Stimulated activated CD8-positive, alpha-beta memory T cell treated with anti-CD3 and anti-CD28 coated beads, Interleukin-7, amount 100 ng/mL, for 4 hours (primary cell): ENCODE measurements at regions not wholly inside any gene's neighbourhood (a gene's known extent, or its start where the extent isn't known, plus 50 kb on each side); places are given as distances from the start of the nearest gene placed in this dataset.
"Not testable (repeated sequence)": the region's sequence is repeated elsewhere in the genome, so short reads cannot be mapped to it uniquely, and the experiment has no call there.

Source experiments
- DNase-seq, 2 donors: peaks; one replicate each; pipeline ENCODE4 v3.0.0-alpha.2; 2020; ENCODE audit warnings: low read depth in 2 of 2

DNA sequence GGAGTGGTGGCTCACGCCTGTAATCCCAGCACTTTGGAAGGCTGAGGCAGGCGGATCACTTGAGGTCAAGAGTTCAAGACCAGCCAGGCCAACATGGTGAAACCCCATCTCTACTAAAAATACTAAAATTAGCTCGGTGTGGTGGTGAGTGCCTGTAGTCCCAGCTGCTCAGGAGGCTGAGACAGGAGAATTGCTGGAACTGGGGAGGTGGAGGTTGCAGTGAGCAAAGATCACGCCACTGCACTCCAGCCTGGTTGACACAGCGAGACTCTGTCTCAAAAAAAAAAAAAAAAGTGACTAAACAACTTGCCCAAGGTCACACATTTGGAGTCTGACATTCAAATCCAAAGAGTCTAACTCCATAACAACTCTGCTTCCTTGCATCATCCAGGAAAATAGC, 192.4 kb upstream of the C16orf82 start:
- DNase-seq: not testable (repeated sequence)

DNA sequence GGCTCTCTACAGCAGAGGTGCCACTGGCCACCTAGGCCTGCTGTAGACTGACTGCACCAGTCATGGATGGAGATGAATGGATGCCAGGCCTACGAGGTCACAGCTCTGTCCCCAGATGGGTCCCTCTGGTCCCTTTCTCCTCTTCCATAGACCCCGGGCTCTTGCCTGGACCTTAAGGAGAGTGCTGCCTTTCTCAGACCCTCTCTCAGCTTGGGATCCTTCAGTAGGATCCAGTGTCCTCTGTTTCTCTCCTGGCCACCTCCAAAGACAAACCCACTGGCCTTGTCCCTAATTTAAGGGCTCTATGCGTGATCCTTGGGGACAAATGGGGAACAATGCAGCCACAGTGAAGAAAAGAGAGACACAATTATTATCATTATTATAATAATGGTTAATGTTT, 189.3 kb upstream of the C16orf82 start:
- no peak for DNase-seq

DNA sequence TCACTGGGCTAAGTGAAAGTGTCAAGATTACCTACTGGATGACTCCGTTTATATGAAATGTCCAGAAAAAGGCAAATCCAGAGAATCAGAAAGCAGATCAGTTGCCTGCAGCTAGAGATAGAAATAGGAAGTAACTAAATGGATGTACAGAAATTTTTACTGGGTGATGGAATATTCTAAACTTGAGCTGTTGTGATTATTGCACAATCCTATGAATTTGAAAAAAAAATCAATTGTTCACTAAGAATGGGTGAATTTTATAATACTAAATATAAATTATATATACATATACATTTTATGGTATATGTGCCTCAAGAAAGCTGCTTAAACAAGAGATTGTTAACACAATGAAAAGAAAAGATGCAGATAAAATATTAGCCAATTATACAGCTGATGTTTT, 181.1 kb upstream of the C16orf82 start:
- DNase-seq: no peak

DNA sequence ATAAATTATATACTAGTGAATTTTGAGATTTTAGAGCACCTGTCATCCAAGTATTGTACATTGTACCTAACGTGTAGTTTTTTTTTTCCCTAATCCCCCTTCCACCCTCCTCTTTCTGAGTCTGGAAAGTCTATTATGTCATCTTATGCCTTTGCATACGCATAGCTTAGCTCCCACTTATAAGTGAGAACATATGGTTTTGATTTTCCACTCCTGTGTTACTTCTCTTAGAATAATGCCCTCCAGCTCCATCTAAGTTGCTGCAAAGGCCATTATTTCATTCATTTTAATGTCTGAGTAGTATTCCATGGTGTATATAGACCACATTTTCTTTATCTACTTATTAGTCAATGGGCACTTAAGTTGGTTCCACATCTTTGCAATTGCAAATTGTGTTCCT, 177.0 kb upstream of the C16orf82 start:
- no peak for DNase-seq

DNA sequence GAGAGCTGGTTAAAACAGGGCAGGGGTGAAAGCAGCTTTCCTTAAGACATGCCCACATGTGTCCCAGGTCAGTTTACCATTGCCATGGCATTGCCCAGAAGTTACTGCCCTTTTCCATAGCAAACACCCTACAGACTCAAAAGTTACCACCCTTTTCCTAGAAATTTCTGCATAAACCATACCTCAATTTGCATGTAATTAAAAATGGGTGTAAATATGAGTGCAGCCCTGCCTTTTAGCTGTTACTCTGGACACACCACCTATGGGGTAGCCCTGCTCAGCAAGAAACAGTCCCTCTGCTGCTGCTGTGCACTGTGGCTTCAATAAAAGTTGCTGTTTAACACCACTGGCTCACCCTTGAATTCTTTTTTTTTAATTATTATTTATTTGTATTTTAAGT, 168.5 kb upstream of the C16orf82 start:
- no peak for DNase-seq

DNA sequence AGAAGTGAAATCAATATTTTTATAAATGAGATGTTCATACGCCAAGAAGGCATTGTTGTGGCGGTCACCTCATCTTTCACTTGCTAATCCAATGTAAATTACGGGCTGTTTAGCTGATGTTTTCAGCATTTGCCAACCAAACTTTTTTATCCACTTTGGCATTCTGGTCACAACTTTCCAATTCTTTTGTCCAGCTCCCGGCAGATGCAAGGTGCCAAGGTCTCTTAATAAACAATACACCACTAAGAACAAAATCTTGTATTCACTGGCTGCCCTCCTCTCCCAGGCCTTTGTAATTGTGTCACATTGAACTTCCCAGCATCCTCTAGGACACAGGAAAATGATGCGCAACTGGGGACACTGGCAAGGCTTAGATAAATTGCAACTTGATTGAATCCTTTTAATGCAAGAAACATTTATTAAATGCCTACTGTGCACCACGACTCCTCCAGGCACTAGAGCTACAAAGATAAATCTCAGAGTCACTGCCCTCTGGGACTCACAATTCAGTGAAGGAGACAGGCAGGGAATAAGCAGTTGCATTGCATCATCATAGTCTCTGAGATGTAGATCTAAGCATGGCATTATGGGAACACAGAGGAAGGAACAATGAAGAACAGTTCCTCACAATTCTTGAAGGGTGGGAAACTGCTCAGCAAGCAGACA, 165.4 kb upstream of the C16orf82 start:
- DNase-seq: no peak

DNA sequence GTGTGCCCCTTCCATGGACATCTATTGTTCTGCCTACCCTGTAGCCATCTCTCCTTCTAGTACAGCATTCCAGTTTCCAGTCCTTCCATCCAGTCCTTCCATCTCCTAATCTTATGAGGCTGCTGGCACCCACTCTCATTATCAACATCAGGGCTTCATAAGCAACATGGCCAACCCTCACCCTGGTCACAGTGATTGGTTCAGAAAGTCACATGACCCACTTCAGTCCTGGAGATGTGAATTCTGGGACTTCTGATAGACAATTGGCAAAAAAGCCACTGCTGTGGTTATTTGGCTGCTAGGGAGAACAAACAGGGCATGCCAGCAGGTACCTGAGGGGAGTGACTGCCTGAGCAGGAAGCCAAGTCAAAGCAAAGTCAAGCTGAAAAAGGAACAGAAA, 164.7 kb upstream of the C16orf82 start:
- DNase-seq: no peak

DNA sequence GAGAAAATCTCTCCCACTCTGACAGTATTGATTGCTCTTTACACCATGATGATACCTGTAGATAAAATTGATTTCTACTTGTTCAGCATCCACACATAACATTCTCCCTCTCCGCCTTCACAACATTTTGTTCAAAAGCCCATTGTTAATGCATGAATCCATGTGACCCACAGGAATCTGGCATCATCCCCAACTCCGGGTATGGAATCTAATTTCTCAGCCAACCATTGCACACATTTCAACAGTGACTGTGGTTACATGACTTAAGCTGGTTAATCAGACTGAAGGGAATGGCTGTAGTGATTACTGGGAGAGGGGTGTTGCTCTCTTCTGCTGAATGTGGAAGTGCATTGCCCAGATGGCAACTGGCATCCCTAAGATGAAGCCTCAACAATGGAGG, 161.4 kb upstream of the C16orf82 start:
- no peak for DNase-seq

DNA sequence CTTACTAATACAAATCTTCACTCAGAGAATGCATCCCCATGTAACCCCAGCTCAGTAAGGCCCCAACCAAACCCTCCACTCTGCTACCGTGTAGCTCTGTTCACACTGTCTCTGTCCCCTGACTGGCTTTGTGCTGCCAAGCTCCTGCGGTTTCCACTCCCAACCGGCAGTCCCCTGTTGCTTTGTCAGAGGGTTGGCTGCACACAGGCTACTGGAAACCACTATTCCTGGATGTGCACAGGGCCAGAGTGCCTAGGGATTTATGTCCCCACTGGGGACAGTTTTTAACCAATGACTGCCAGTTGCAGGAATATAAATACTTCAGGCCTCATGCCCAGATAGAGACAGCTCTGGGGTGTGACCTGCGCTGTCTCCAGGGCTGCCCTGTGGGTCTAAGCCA, 157.1 kb upstream of the C16orf82 start:
- DNase-seq: no peak

DNA sequence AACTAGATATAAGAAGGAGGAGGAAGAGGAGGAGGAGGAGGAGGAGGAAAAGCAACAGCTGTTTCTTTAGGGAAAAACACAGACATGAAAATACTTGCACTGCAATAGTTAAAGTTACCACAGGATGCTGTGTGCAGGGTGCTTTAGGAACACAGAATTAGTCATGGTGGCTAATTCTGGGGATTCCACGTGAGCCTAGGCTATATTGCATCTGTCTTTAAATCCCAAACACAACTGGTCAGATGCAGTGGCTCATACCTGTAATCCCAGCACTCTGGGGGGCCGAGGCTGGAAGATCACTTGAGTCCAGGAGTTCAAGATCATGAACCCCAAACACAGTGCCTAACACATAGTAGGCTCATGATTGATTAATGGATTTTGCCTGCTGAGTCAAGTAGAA, 155.3 kb upstream of the C16orf82 start:
- DNase-seq: no peak

DNA sequence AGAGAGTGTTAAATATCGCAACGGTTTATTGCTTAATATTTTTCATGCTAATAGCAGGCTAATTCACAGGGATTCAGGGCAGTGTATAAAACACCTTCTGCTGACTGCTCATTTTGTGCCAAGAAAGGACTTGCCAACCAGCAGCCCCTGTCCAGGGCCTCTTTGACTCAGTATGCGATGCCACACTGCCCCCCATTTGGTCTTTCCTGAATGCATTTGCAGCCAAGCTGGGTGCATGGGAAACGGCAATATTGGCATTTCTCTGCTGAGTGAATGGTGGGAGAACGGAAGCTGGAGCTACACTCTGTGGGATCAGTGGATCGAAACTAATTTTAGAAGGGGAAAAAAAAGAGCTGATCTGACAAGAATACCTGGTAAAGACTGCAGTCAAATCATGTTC, 152.9 kb upstream of the C16orf82 start:
- DNase-seq: no peak

DNA sequence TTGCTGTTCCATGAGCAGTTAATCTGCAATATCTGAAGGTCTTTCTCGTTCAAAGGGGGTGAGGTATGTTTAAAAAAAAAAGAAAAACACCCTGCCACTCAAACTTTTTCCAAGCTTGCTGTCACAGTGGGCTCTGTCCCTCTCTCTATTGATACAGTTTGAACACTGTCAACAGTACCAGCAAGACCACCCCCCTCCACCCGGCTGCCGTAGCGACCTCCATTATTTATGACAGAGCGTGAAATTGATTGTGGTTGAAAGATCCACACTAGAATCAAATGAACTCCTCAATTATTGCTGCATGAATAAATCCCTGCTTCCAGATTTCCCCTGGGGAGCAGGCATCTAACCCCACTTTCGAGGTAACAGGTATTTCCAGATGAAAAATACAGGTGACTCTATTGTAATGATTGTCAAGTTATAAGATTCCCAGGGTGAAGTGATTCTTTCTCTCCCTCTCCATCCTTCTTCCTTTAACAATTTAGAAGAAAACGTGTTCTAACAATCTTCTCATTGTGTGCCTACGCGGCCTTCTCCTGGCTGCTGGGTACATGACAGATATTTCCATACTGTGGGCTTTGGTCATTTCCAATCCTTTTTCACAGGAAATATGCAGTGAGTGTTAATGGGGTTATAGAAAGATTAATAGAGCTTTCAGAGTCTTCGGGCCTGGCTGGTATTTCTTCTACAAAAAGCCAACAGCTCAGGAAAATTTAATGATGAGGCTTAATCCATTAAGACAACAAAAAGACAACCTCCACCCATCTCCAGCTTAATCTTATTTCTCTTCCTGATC, 135.7 kb upstream of the C16orf82 start:
- no peak for DNase-seq

DNA sequence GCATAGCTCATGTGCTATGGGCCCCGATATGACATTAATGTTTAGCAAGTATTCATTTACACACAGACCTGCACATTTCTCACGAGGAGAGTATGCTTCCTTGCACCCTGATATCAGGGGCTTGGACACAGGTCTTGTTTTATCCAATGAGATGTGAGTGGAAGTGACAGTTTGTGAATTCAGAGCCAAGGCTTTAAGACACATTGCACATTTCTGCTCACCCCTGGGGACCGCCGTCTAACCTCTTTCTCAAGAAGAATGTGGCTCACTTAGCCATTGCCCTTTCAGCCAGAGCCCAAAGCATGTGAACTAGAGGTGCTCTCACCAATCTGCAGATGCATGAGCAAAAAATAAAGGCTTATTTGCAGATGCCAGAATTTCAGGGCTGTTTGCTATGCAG, 116.1 kb upstream of the C16orf82 start:
- no peak for DNase-seq

DNA sequence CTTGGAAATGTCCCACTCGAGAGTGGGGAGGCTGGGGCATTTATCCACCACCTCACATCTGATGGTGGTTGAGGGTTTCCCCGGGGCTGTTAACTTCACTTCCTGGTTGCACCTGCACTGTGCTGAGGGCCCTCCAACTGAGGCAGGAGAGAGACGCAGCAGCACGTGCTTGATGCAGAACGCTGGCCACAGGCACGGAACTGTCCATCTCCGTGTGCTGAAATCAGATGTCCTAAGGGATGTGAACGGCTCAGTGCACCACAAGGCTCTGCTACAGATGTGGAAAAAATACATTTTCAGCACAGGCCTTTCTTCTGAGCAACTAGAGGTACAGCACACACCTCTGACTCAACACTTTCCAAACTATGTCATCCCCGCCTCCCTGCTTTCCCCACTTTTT, 114.8 kb upstream of the C16orf82 start:
- no peak for DNase-seq

DNA sequence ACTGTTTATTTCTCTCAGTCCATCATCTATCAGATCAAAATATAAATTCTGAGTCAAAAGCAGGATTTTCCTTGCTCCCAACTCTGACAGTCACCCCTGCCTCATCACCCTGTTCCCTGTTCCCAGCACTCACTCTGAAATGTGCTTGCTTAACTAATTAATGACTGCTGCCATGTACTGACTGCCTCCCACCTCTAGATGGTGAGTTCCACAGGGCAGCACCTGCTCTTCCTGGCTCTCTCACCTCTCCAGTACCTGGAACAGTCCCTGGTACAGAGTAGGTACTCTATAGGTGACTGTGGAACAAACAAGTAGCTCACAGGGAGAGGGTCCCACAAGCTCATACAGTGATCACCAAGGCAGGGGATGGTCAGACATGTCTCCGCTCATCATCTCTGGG, 114.3 kb upstream of the C16orf82 start:
- DNase-seq: no peak

DNA sequence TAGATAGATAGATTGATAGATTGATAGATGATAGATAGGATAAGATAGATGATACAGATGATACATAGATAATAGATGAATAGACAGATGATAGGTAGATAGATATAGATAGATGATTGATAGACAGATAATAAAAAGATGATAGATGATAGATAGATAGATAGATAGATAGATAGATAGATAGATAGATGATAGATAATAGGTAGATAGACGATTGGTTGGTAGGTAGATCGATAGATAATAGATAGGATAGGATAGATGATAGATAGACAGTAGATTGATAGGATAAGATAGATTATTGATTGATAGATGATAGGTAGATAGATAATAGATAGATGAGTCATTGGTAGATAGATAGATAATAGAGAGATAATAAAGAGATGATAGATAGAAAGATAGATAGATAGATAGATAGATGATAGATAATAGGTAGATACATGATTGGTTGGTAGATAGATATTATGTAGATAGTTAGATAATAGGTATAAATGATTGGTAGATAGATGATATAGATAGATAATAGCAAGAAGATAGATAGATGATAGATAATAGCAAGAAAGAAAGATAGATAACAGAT, 109.4 kb upstream of the C16orf82 start:
- no peak for DNase-seq

DNA sequence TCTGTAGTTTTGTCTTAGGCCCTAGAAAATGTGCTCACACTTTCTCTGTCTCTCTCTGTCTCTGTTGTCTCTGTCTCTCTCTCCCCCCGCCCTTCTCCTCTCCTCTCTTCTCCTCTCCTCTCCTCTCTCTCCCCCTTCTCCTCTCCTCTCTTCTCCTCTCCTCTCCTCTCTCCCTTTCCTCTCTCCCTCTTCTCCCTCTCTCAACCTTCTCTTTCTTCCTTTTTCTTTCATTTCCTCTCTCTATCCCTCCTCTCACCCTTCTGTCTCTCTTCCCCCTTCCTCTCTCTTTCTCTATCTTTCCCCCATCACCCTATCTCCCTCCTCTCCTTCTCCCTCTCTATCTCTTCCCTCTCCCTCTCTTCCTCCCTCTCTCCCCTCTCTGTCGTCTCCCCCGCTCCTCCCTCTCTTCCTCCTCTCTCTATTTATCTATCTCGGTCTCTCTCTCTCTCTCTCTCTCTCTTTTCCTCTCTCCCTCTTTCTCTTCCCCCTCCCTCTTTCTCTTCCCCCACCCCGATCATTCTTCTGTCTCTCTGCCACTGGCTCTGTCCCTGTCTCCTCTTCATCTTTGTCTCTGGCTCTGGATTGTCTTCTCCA, 107.2 kb upstream of the C16orf82 start:
- no peak for DNase-seq

DNA sequence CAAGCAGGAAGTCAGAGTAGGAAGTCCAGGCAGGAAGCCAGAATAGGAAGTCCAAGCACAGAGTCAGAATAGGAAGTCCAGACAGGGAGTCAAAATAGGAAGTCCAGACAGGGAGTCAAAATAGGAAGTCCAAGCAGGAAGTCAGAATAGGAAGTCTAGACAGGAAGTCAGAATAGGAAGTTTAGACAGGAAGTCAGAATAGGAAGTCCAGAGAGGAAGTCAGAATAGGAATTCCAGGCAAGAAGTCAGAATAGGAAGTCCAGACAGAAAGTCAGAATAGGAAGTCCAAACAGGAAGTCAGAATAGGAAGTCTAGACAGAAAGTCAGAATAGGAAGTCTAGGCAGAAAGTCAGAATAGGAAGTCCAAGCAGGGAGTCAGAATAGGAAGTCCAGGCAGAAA, 105.3 kb upstream of the C16orf82 start:
- no peak for DNase-seq

DNA sequence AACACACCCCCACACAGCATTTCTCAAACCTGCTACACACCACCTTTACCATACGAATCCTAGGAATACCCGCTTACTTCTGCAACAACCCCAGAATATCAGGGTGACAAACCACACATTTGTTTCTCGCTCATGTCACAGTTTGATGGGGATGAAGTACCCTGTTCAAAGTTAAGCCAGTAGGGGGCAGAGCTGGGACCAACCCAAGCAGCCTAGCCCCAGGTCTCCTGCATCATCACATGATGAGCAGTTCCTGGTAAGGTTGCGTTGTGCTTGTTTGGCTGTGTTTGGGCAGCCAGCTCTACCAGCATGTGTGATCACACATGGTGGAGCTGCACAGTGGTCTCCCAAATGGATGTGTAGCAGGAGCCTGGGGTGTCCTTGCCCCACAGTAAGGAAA, 103.6 kb upstream of the C16orf82 start:
- no peak for DNase-seq

DNA sequence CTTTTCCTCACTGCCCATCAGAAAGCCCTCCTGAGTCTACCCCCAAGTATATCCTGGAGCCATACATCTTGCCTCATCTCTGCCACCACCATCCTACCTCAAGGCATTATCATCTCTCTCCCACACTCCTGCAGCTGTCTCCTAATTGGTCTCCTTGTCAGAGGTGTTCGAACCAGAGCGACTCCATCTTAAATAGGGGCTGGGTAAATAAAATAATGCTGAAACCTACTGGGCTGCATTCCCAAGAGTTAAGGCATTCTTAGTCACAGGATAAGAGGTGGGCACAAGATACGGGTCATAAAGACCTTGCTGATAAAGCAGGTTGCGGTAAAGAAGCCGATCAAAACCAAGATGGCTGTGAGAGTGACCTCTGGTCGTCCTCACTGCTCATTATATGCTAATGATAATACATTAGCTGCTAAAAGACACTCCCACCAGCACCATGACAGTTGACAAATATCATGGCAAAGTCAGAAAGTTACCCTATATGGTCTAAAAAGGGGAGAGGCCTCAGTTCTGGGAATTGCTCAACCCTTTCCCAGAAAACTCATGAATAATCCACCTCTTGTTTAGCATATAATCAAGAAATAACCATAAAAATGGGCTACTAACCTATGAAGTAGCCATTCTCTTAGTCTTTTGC, 97.0 kb upstream of the C16orf82 start:
- no peak for DNase-seq

DNA sequence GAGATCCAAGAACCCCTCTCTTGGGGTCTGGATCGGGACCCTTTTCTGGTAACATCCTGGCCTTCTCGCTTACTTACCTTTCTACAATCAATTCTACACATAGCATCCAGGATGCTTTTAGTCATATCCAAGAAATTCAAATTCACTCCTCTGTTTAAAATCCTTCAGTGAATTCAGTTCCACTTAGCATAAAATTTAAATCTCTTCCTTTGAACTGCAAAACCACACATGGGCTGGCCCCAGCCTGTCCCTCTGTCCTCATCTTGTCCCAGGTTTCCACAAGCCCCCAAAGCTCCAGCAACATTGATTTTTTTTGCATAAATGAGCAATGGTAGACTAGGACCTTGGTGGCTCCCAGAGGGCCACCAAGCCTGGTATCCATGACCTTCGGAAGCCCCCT, 96.4 kb upstream of the C16orf82 start:
- no peak for DNase-seq

DNA sequence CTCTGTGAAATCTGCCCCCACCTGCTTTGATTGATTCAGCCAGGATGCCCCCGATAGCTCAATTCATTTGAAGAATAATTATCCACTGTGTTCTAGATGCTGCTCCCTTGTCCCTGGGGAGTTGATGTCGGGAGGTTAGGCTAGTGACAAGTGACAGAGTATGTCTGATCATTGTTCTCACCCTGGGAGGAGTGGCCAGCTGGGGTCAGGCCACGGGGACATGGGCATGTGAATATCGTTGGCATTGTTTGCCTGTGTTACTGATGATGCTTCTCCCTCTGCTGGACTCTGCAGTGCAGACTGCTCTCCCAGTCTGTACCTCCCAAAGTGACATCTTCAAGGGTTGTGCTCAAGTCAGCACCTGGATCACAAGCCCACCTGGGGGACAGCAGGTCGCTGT, 89.9 kb upstream of the C16orf82 start:
- no peak for DNase-seq
